Lower leg skin (tissue), 4 donors: ENCODE measurements at regions not wholly inside any gene's neighbourhood (a gene's known extent, or its start where the extent isn't known, plus 50 kb on each side); places are given as distances from the start of the nearest gene placed in this dataset.

Experiments used
- DNase-seq, 2 donors: peaks; one replicate each; pipeline ENCODE4 v3.0.0-alpha.2; 2019; ENCODE audit warnings: low spot score in 2 of 2
- H3K4me3 ChIP-seq: fragments of 200-600 bp; sonication (generic); 2 replicates; pipeline ENCODE4 v1.5.1; 2017; ENCODE audit warnings: mild to moderate bottlenecking, low read depth; ENCODE audit not compliant: poor library complexity, severe bottlenecking
- POLR2A ChIP-seq, 2 donors: fragments of 450-650 bp; IDR thresholded peaks; one replicate each; pipeline ENCODE4 v1.6.1; 2016 to 2017; ENCODE audit warnings: antibody characterized with exemption in 2 of 2, mild to moderate bottlenecking in 1 of 2, moderate library complexity in 1 of 2
- WGBS, 2 donors: methylation state at CpG; one replicate each; pipeline ENCODE4 v1.1.5; 2018; 5-methylcytosine and 5-hydroxymethylcytosine counted together
- intact Hi-C: fragments of 100-400 bp; cut with DNase I; formaldehyde crosslinking; loops from one replicate; pipeline ENCODE4 v1.15.0; 2023; ENCODE audit warnings: low total_unique reads
- TF ChIP-seq, protein P1 (sequence below), 3 donors: fragments of 450-650 bp; IDR thresholded peaks; one replicate each; pipeline ENCODE4 v1.5.1; 2016; ENCODE audit warnings: antibody characterized with exemption in 3 of 3, mild to moderate bottlenecking in 3 of 3, moderate library complexity in 2 of 3

DNA sequence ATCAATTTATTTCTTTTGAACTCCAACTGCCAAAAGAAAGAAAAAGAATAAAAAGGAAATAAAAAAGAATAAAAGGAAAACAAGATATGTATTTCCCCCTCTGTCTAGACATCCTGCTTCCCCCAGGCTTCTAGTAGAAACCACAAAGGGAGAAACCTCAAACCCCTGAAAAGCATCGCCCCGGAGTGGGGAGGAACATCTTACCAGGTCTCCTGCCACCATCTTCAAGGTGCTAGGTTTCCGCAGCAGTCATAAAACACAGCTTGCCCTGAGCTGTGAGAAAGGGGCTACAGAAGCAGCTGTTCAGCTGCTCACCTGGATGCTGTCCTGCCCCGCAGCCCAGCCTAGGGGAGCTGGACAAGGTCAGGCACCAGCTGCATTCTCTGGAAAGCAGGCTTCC lies 487.7 kb downstream of the GADD45G start:
- TF ChIP-seq, protein P1, sequence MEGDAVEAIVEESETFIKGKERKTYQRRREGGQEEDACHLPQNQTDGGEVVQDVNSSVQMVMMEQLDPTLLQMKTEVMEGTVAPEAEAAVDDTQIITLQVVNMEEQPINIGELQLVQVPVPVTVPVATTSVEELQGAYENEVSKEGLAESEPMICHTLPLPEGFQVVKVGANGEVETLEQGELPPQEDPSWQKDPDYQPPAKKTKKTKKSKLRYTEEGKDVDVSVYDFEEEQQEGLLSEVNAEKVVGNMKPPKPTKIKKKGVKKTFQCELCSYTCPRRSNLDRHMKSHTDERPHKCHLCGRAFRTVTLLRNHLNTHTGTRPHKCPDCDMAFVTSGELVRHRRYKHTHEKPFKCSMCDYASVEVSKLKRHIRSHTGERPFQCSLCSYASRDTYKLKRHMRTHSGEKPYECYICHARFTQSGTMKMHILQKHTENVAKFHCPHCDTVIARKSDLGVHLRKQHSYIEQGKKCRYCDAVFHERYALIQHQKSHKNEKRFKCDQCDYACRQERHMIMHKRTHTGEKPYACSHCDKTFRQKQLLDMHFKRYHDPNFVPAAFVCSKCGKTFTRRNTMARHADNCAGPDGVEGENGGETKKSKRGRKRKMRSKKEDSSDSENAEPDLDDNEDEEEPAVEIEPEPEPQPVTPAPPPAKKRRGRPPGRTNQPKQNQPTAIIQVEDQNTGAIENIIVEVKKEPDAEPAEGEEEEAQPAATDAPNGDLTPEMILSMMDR (IDR thresholded peaks at IDR 0.05) = no peak
- TF ChIP-seq POLR2A (IDR thresholded peaks at IDR 0.05) = no peak
- DNase-seq = no peak
- H3K4me3 ChIP-seq = no peak overlapping the region
- 75 to 86% methylated on average over 4 of the region's 4 CpGs for WGBS, 2 donors
- intact Hi-C loops = no loop called here

DNA sequence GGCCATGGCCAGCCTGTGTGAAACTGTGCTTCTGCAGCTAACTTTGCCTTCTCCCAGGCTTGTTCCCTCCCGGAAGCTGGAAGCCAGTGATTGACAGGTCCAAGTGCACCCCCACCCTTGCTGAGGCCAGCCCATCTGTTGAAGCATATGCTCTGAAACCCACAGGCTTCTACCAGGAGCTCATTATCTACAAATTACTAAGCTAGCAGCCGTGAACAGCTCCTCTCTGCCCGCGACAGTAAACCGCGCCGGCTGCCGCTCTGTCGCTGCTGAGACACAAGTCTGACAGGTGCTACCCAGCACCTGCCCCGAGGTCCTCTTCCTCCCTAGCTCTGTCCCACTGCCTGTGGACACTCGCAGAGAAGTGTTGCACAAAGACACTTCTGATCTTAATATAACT lies 490.9 kb downstream of the GADD45G start:
- H3K4me3 ChIP-seq = no peak overlapping the region
- WGBS, 2 donors = 71 to 72% methylated on average over 11 of the region's 11 CpGs
- no peak for DNase-seq
- intact Hi-C loops = loop anchor here (5.0 kb wide), 1 partner anchor 493 kb away; no protein-coding TSS in a partner anchor
- TF ChIP-seq, protein P1 (IDR thresholded peaks at IDR 0.05) = no peak
- no peak for TF ChIP-seq POLR2A (IDR thresholded peaks at IDR 0.05)

DNA sequence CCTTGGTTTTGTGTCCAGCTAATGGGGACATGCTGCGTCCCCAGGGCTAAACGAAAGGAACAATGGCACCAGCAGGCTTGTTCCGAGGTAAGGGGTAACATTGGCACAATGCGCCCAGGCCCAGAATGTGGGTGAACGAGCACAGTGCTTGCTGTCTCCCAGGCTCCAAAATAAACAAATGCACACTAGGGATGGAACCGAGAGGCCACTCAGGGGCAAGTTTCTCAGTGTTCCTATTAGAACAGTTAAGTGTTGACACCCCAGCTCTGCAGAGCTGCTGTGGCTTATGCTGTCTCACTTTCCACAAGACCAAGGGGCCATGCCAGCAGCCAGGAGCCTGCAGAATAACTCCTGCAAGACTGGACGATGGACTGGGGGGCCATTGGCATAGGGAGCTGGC lies 492.4 kb downstream of the GADD45G start:
- H3K4me3 ChIP-seq = no peak overlapping the region
- TF ChIP-seq, protein P1 (IDR thresholded peaks at IDR 0.05) = no peak
- no peak for TF ChIP-seq POLR2A (IDR thresholded peaks at IDR 0.05)
- DNase-seq = no peak
- intact Hi-C loops = loop anchor here (5.0 kb wide), 1 partner anchor 495 kb away; no protein-coding TSS in a partner anchor
- WGBS, 2 donors = 79 to 83% methylated on average over 7 of the region's 7 CpGs

DNA sequence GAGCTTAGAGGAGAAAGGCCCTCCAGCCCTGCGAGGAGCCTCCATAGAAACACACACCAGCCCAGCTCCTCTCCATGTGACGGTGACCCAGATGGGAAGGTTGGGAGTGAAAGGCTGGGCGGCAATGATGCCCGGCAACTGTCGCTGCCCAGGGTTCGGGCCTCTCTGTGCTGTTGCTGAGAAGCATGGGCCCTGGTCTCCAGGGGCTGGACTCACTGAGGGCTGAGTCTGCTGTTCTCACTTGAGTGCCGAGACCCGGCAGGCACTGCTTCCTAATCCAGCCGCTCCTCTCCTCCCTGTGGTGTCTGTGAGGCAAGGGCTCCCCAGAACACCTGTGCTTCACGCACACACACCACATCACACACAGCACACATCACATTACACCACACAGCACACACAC lies 493.6 kb downstream of the GADD45G start:
- no peak overlapping the region for H3K4me3 ChIP-seq
- DNase-seq = no peak
- intact Hi-C loops = loop anchor here (5.0 kb wide), 1 partner anchor 496 kb away; no protein-coding TSS in a partner anchor
- WGBS, 2 donors = 82 to 88% methylated on average over 10 of the region's 10 CpGs
- TF ChIP-seq, protein P1 (IDR thresholded peaks at IDR 0.05) = no peak
- no peak for TF ChIP-seq POLR2A (IDR thresholded peaks at IDR 0.05)

DNA sequence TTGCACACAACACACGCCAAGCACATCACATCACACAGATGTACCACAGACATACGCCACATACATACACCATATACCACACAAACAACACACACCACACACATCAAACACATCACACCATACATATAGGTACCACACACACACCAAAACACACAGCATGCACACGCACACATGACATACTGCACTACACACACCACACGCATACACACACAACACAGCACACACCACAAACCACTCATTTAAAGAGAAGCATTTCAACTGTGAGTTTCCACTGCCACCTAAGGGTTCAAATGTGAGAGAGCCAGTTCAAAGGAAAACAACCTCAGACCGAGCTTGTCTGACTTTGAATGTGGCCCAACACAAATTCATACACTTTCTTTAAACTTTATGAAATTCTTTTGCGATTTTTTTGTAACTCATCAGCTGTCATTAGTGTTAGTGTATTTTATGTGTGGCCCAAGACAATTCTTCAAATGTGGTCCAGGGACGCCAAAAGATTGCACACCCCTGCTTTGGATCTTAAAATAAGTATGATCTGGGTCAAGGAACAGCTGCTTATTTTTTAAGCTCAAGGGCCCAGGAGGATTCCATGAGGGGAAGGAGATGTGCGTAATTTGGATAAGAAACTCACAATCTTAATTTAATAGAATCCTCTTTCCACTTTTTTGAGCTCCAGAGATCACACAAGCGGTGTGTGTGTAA lies 494.6 kb downstream of the GADD45G start:
- intact Hi-C loops = loop anchor here (5.0 kb wide), 1 partner anchor 497 kb away; no protein-coding TSS in a partner anchor
- no peak overlapping the region for H3K4me3 ChIP-seq
- TF ChIP-seq, protein P1 (IDR thresholded peaks at IDR 0.05) = no peak
- no peak for TF ChIP-seq POLR2A (IDR thresholded peaks at IDR 0.05)
- WGBS, 2 donors = 60 to 67% methylated on average over 9 of the region's 9 CpGs
- no peak for DNase-seq

DNA sequence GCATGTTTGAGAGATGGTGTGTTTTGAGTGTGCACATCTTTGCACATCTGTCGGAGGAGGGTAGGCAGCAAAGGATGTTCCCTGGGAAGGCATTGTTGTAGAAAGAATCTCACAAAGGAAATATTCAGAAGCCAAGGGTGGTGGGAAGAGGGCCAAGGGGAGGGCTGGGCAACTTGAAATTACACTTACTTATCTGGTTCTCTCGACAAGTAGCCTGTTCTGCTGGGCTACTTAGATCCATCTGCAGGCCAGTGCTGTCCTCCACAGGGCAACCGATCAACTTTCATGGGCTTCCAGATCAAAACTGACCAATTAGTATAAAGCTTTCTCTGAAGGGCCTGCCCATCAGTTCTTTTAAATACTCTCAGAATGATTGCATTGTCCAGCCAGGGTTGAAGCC lies 495.2 kb downstream of the GADD45G start:
- DNase-seq = no peak
- intact Hi-C loops = no loop called here
- WGBS, 2 donors = 69 to 70% methylated on average over 3 of the region's 3 CpGs
- TF ChIP-seq POLR2A (IDR thresholded peaks at IDR 0.05) = no peak
- TF ChIP-seq, protein P1 (IDR thresholded peaks at IDR 0.05) = no peak
- H3K4me3 ChIP-seq = no peak overlapping the region
